ENCODE measurements at regions not wholly inside any gene's neighbourhood (a gene's known extent, or its start where the extent isn't known, plus 50 kb on each side); places are given as distances from the start of the nearest gene placed in this dataset.

GRCh38 chr15:69830876-69831275 lies 266.8 kb downstream of the TLE3 start:
- peaks cover 30% of the 10 kb centered on the region for H3K27me3 Mint-ChIP-seq (ENCODE audit: low read depth)
- TF ChIP-seq, protein P1, sequence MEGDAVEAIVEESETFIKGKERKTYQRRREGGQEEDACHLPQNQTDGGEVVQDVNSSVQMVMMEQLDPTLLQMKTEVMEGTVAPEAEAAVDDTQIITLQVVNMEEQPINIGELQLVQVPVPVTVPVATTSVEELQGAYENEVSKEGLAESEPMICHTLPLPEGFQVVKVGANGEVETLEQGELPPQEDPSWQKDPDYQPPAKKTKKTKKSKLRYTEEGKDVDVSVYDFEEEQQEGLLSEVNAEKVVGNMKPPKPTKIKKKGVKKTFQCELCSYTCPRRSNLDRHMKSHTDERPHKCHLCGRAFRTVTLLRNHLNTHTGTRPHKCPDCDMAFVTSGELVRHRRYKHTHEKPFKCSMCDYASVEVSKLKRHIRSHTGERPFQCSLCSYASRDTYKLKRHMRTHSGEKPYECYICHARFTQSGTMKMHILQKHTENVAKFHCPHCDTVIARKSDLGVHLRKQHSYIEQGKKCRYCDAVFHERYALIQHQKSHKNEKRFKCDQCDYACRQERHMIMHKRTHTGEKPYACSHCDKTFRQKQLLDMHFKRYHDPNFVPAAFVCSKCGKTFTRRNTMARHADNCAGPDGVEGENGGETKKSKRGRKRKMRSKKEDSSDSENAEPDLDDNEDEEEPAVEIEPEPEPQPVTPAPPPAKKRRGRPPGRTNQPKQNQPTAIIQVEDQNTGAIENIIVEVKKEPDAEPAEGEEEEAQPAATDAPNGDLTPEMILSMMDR (conservative IDR thresholded peaks at IDR 0.05), result no peak
- no peak for DNase-seq (ENCODE audit: low read depth, low spot score)
- peaks cover 22% of the 10 kb centered on the region for H3K4me1 Mint-ChIP-seq
- no peaks in the 10 kb centered on the region for H3K36me3 Mint-ChIP-seq (ENCODE audit: low read depth)
- no peaks in the 10 kb centered on the region for H3K9me3 Mint-ChIP-seq
- H3K27ac Mint-ChIP-seq (ENCODE audit: unreplicated experiment), result no peak overlapping the region
- H3K4me3 Mint-ChIP-seq, result no peak overlapping the region

- DNase-seq (ENCODE audit: low read depth, low spot score), result no peak
- Mint-ChIP-seq H3K36me3 (ENCODE audit: low read depth) (no peaks in the 10 kb centered on the region), H3K4me3 (no peak overlapping the region), H3K4me1 (peaks cover 12% of the 10 kb centered on the region), H3K27ac (ENCODE audit: unreplicated experiment) (no peak overlapping the region), H3K9me3 (no peaks in the 10 kb centered on the region), H3K27me3 (ENCODE audit: low read depth) (peaks cover 21% of the 10 kb centered on the region)
- TF ChIP-seq, protein P1 (conservative IDR thresholded peaks at IDR 0.05), result no peak
Measured at GRCh38 chr15:69834267-69834666, 263.4 kb downstream of the TLE3 start.

DNA sequence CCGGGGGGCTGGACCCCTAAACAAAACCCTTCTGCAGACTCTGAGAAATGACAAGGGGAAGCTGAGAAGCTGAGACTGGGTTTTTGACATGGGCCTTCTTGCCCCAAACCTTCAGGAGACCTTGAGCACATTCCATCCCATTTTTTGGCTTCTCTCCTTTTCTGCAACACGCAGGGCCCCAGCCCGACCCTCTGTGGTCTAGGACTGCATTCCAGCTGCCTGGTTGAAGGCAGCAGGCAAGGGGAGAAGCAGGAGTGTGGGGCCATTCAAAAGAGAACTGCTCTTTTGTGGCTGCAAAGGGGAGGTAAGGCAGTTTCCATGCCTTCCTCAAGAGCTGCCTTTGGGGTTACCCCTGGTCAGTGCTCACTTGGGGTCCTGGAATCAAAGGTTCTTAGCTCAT lies 263.0 kb downstream of the TLE3 start:
- no peak for DNase-seq (ENCODE audit: low read depth, low spot score)

GRCh38 chr15:69836048-69836447 lies 261.7 kb downstream of the TLE3 start:
- DNase-seq (ENCODE audit: low read depth, low spot score), result no peak
- Mint-ChIP-seq H3K9me3 (no peaks in the 10 kb centered on the region), H3K4me3 (no peak overlapping the region), H3K27ac (ENCODE audit: unreplicated experiment) (no peak overlapping the region), H3K27me3 (ENCODE audit: low read depth) (peaks cover 21% of the 10 kb centered on the region), H3K4me1 (peaks cover 12% of the 10 kb centered on the region), H3K36me3 (ENCODE audit: low read depth) (no peaks in the 10 kb centered on the region)
- TF ChIP-seq, protein P1 (conservative IDR thresholded peaks at IDR 0.05), result no peak

More for the DNA sequence above, 263.0 kb downstream of the TLE3 start:
- Mint-ChIP-seq H3K27me3 (ENCODE audit: low read depth) (peaks cover 21% of the 10 kb centered on the region), H3K4me1 (peaks cover 12% of the 10 kb centered on the region), H3K36me3 (ENCODE audit: low read depth) (no peaks in the 10 kb centered on the region), H3K27ac (ENCODE audit: unreplicated experiment) (no peak overlapping the region), H3K4me3 (no peak overlapping the region), H3K9me3 (no peaks in the 10 kb centered on the region)
- TF ChIP-seq, protein P1 (conservative IDR thresholded peaks at IDR 0.05), result no peak

DNA sequence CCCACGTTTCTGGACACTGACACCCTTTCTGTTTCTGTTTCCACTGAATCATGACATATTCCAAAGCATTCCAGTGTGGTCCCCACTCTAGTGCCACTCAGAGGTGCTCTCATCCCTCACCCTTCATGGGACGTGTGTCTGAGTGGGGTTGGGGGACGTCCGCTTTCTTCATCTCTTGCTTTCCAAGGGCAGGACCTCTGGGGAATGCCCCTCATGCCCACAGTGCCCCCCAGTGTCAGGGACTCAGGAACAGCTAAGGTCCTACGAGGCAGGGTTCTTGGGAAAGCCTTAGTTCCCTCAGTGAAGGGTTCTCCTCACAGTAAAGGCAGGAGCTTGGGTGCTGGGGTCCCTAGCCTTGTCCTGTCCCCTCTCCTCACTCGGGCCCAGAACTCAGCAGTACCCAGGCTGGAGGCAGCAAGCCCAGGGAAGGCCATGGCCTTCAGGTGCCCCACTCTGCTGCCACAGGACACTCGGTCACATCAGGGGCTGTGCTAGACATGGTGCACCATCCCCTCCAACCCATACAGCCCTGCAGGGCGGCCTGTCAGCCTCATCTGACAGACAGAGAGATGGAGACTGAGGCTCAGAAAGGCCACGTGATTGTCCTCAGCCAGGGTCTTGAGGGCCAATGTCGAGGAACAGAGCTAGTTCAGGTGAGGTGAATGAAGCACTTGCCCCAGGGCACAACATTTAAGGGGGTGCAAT lies 261.0 kb downstream of the TLE3 start:
- peaks cover 21% of the 10 kb centered on the region for H3K27me3 Mint-ChIP-seq (ENCODE audit: low read depth)
- no peak for DNase-seq (ENCODE audit: low read depth, low spot score)
- no peak overlapping the region for H3K4me3 Mint-ChIP-seq
- TF ChIP-seq, protein P1 (conservative IDR thresholded peaks at IDR 0.05), result no peak
- H3K4me1 Mint-ChIP-seq, result peaks cover 9% of the 10 kb centered on the region
- H3K36me3 Mint-ChIP-seq (ENCODE audit: low read depth), result no peaks in the 10 kb centered on the region
- H3K27ac Mint-ChIP-seq (ENCODE audit: unreplicated experiment), result no peak overlapping the region
- H3K9me3 Mint-ChIP-seq, result no peaks in the 10 kb centered on the region
